Renal cortical epithelial cell (primary cell): ENCODE measurements at regions not wholly inside any gene's neighbourhood (a gene's known extent, or its start where the extent isn't known, plus 50 kb on each side); places are given as distances from the start of the nearest gene placed in this dataset.
A peak's percentile ranks its signal among the peaks of the same experiment; 100 is the strongest.

Source experiments
- DNase-seq: peaks from one replicate; pipeline ENCODE4 v3.0.0-alpha.2; 2011; ENCODE audit warnings: low read depth

GRCh38 chr3:176723758-176724393, 473.4 kb downstream of the TBL1XR1 start:
- DNase-seq: no peak

DNA sequence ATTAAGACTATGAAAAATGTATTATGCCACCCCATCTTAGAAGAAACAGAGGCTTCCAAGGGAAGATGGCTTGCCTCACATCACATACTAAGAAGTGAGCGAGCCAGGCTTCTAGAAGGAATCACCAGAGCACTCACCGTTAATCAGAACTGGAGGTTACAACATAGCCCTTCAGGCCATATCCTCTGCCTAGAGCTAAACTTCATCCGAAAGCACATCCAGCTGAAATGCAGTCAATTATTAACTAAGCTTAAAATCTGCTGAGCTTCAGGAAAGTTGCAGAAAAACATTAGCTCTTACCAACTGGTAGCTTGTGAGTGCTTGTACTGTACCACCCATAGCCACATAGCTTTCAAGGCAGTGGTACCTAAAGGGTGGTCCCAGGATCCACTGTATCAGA, 483.2 kb downstream of the TBL1XR1 start:
- DNase-seq: peak; percentile 77

DNA sequence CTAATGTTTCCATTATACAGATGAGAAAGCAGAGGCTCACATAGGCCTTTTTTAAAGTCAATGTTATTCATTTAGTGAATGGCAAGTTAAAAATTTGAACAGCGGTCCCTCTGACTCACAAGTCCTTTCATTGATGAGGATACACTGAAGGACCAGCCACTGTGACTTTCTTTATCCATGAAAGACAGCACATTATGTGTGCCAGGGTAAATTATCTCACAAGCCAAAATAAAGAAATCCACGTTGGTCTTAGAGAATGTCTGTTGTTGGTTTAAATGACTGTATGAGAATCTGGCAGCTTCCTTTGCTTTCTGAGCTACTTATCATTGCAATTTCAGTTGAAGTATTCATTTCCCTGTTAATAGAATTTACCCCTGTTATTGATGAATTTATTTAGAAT, 485.1 kb downstream of the TBL1XR1 start:
- DNase-seq: no peak

DNA sequence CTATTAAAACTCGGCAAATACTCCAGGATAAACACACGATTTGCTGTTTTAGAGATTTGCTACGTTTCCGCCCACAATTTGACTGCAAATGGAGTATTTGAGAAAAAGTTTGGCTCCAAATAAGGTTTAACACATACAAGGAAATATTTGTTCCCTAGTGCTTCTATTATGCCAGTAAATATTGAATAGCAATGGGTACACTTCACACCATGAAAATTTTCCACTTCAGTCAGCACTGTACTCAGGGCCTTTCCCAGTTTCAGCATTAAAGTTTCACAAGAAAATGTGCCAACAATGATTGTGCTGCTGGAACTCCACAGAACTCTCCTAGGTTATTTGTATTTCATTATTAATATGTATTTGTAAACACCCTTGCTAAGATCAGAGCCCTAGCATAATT, 498.0 kb downstream of the TBL1XR1 start:
- DNase-seq: no peak

DNA sequence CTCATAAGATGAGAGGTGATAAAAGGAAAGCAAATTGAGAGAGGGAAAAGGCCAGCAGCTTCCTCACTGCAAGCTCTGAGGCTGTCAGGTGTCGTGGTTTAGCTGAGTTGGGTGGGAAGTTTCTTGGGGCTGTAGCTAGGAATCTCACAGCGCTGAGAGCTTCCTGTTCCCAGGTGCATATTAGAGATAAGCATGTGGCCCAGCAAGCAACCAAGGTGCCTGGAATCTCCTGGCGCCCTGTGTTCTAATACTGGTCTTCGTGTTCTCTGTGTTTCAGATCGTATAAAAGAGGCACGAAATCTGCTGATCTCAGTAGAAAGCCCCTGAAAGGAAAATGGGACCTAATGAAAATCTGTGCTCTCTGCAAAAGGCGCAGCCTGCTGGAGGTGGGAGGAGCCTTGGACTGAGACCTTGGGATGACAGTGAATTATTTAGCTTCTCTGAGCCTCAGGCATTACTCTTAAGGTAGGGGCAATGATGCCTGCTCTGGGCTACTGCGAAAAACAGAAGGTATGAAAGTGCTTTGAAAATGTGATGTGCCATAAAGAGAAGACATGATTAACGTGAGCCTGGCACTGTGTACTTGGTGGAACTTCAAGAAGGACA, 499.9 kb downstream of the TBL1XR1 start:
- DNase-seq: no peak

- no peak for DNase-seq
Observed at GRCh38 chr3:176696816-176697215, 500.5 kb downstream of the TBL1XR1 start.

DNA sequence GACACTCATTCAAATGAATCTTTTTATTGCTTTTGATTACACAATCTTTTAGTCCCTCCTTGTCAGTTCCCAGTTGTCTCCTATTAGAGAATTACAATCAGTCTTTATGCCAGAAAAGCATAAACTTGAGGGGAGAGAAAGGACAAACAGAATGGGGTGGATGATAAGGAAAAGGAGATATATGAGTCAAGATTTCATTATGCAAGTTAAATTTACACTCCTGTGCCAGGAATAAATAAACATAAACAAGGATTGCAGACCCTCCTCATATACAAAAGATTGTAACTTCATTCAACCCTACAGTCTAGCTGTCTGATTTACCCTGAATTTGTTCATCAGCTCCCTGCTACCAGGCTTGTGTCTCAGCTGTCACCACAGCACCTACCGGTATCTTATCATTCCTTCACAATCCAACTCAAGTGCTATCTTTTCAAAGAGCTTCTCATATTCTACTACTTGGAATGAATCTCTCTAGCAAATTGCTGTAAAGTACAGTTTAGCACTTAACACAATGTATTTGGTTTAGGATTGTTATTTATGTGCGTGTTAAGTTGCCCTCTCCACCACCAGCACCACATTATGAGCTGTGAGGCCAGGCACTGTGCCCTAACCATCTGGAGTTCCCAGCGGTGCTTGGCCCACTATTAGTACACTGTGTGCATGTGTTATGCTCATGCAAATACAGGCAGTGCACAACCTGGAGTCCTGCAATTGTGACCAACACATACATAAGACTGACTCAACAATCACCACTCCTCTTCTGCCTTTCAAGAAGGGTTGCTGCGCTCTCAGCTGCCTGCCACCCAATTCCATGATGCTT, 504.1 kb downstream of the TBL1XR1 start:
- no peak for DNase-seq

DNA sequence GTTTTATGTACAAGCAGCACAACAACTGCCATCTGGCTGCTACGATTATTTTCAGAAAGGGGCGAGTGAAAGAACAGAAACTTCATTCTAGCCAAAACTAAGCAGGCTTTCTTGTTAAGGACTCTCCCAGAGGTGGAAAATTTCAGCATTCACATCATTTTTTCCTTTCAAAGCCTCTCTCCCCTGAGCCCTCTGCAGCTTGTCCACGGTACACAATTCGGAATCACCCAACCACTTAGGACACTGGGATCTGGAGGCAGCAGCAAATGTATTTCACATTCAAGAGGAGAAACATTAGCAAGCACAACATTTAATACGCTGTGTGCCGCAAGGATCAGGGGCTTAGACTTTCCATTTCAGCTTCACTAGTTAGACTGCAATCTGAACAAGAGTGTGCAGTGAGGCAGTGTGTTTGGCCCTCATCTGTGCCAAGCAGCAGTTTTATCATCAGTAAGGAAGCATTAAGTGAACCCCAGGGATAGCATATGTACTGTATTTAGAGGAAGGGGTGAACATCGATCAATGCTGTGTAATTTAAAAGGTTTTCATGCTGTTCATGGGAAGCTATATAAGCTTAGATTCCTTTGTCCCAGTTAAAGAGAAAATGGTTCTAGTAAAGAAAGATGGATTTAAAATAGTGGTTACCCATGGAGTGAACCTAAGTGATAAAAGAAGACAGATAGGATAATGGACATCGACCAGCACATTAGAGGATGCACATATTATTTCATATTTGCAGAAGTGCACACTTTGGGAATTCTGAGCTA, 504.9 kb downstream of the TBL1XR1 start:
- no peak for DNase-seq

- no peak for DNase-seq
Observed at GRCh38 chr3:176690083-176690869, 507.0 kb downstream of the TBL1XR1 start.

DNA sequence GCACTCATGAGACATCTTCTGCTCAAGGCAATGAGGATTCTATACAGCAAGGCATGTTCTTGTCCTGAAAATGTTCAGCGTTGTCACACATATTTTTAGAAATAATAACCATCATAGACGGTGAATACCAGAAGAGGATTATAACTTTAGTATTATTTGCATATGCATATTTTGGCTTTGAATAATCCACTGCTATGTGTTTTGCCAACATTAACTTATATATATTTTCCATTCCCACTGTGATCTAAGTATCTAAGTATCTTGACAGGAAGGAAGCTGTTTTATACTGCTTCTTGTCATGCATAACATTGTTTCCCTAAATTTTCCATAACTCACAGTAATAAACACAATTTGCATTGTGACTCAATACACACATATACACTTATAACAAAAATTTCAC, 509.5 kb downstream of the TBL1XR1 start:
- no peak for DNase-seq

DNA sequence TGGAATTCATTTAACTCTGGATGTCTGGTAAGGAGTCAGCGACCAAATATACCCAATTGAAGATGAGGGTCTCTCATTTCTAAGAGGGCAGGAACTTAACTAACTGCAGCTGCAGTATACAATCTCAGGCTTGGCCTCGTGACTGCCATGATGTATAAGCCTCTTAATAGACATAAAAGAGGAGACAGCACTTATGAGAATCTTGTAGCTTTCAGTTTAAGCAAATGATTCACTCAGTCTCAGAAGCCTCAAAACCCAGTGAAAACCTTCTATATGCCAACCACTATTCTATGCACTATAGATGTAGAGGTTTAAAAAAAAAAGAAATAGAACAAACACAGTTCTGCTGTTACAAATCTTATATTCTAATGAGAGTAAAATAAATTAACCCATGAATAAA, 513.9 kb downstream of the TBL1XR1 start:
- DNase-seq: no peak

DNA sequence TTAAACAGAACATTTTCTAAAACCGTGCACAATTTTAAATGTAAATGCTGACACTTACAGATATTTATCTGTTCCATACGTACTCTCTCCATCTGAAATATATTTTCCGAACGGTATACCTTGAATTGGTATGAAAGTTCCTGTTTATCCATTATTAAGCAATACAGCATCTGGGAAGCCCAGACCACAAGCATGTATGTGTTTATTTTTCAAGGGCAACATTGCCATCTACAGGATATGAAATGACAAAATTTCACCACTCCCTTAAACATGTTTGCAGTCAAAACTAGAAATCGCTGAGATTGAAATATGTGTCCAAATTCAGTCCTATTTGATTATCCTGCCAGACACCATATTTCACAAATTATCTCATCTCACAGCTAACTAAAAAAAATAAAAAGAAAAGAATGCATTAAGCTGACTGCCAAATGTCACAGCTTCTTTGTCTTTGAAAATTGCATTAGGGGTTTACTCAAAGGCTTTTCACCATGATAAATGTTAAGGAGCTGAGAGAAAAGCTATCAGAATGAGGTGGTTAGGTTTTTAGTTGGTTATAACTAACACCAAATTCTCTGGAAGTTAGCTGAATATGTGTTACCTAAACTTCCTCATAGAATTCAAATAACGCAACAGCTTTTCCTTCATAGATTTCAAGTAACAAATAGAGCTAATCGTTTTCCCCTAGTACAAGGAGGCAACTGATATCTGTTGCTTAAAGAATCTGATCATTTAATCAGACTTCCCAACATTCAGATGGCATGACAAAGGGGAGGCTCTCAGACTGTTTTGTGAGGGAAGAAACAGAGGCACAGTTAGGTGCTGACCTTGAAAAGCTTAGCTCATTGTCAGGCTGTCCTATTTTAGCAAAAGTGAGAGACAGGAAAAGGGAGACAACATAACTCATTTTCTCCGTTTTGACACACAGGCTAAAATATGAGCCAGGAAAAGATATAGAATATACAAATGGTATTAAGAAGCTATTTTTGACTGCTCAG, 533.1 kb downstream of the TBL1XR1 start:
- peak; percentile 70 for DNase-seq

DNA sequence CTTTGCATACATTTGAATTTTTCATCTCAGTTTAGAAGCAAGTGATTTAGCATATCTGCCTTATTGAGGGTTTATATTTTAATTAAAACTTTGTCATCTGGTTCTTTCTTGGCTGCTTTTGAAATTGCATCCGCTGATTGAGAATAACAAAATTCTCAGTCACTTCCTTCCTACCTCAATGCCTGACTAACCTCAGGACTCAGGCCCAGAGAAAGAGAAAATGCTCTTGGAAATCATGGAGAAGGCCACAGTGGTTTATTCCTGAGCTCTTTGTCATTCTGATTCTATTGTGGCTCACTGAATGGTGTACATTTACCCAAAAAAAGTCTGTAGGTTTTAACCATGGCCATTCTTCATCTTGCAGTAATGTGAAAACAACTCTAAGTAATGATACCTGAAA, 533.9 kb downstream of the TBL1XR1 start:
- peak; percentile 21 for DNase-seq

DNA sequence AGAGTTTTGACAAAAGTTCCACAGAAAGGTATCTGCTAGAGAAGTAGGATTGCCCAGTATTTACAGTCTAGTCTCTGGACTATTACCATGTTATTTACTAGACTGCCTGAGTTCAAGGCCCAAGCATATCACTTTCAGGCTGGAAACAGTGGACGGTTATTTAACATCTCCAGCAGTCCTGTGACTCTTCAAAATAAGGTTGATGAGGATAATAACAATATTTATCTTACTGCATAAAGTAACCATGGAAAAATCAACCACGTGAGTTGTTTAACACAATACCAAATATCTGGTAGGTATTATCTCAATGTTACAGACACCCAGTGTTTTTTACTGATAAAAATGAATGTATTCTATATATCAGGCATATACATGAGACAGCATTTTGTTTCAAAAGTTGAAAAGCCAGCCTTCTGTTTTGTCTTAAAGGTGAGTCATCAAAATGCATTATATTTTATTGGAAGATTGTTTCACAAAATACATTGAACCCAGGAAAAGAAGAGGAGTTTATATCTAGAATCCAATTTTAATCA, 535.8 kb downstream of the TBL1XR1 start:
- no peak for DNase-seq

- DNase-seq: no peak
Observed at GRCh38 chr3:176655404-176656094, 541.7 kb downstream of the TBL1XR1 start.

DNA sequence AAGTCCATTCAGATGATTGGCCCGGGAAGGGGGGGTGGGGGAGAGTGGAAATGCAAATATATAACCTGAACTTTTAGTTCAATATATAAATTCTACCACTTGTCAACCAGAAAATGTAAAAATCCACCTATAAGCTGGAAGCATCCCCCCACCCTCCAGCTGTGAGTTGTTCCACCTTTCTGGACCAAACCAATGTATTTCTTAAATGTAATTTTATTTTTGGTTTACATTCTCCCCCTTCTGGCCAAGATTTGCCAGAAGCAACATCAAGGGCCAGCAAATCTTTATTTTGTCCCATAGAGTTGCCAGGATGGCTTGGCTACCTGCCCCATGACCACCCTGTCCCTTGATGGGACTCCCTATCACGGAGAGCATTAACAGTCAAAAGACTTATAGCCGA, 545.7 kb downstream of the TBL1XR1 start:
- DNase-seq: no peak

GRCh38 chr3:176650478-176650877, 546.8 kb downstream of the TBL1XR1 start:
- DNase-seq: no peak

GRCh38 chr3:176647987-176648386, 549.3 kb downstream of the TBL1XR1 start:
- DNase-seq: no peak

GRCh38 chr3:176633511-176633910, 563.8 kb downstream of the TBL1XR1 start:
- DNase-seq: peak; percentile 12
